ENCODE measurements at regions not wholly inside any gene's neighbourhood (a gene's known extent, or its start where the extent isn't known, plus 50 kb on each side); places are given as distances from the start of the nearest gene placed in this dataset.

DNA sequence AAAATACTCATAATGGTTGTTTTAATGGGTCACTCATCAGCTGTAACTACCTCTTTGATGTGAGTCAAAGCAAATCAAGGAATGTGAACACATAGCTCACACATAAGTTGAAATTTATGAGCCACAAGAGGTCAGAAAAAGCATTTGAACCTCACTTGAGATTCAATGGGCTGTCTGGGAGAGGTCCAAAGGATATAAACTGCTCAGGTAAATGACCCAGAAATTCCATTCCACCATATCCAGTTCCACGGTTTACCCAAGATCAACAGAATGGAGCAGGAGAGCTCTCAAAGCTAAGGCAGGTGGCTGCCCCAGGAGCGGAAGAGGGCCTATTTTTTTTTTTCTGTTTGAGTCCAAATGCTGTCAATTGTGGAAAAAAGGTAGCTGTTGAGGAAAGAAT lies 464.1 kb downstream of the TNS1 start:
- no peak overlapping the region for H3K27ac ChIP-seq
- no peaks in the 10 kb centered on the region for H3K36me3 ChIP-seq
- H3K4me1 ChIP-seq (ENCODE audit: low read depth): no peaks in the 10 kb centered on the region
- no peak overlapping the region for H3K4me3 ChIP-seq
- no peak for DNase-seq (ENCODE audit: low read depth in 1 of 2, low spot score in 1 of 2)
- H3K27me3 ChIP-seq: no peaks in the 10 kb centered on the region
- no peaks in the 10 kb centered on the region for H3K9me3 ChIP-seq (ENCODE audit: low read depth)
- TF ChIP-seq, protein P1, sequence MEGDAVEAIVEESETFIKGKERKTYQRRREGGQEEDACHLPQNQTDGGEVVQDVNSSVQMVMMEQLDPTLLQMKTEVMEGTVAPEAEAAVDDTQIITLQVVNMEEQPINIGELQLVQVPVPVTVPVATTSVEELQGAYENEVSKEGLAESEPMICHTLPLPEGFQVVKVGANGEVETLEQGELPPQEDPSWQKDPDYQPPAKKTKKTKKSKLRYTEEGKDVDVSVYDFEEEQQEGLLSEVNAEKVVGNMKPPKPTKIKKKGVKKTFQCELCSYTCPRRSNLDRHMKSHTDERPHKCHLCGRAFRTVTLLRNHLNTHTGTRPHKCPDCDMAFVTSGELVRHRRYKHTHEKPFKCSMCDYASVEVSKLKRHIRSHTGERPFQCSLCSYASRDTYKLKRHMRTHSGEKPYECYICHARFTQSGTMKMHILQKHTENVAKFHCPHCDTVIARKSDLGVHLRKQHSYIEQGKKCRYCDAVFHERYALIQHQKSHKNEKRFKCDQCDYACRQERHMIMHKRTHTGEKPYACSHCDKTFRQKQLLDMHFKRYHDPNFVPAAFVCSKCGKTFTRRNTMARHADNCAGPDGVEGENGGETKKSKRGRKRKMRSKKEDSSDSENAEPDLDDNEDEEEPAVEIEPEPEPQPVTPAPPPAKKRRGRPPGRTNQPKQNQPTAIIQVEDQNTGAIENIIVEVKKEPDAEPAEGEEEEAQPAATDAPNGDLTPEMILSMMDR (IDR thresholded peaks at IDR 0.05; ENCODE audit: low read depth, low read length): no peak

DNA sequence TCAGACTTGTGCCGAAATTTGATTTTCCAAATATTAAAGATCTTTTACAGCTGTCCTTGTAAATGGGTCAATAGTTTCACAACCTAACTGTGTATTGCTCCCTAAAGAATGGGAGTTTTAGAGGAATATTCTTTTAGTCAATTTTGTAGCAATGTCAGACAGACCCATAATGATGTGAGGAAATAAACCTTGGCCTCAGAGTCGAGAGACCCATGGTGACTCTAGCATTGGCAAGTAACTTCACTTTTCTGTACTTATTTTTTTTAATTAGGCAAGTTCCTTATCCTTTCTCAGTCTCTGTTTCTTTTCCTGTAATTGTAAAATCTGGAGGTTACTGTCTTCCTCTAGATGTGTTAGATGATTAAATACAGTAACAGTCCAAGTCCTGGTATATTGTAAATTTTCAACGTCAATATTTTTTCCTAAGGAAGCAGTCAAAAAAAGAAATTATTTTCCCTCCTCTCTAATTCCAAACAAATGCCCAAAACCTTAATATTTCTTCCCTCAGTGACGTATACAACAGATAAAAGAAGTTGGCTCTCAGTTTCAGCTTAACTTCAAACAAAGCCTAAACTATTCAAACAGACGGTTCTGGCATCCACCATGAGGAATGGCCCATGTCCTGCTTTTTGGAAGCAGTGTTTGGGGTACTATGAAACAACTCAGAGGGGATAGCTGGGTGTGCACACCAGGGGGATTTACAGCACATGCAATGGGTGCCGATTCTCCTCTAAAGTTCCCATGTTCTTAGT lies 466.7 kb downstream of the TNS1 start:
- Histone ChIP-seq H3K4me1 (ENCODE audit: low read depth) (no peaks in the 10 kb centered on the region), H3K4me3 (no peak overlapping the region), H3K27me3 (no peaks in the 10 kb centered on the region), H3K36me3 (no peaks in the 10 kb centered on the region), H3K9me3 (ENCODE audit: low read depth) (no peaks in the 10 kb centered on the region), H3K27ac (no peak overlapping the region)
- TF ChIP-seq, protein P1 (IDR thresholded peaks at IDR 0.05; ENCODE audit: low read depth, low read length): no peak
- DNase-seq (ENCODE audit: low read depth in 1 of 2, low spot score in 1 of 2): no peak

DNA sequence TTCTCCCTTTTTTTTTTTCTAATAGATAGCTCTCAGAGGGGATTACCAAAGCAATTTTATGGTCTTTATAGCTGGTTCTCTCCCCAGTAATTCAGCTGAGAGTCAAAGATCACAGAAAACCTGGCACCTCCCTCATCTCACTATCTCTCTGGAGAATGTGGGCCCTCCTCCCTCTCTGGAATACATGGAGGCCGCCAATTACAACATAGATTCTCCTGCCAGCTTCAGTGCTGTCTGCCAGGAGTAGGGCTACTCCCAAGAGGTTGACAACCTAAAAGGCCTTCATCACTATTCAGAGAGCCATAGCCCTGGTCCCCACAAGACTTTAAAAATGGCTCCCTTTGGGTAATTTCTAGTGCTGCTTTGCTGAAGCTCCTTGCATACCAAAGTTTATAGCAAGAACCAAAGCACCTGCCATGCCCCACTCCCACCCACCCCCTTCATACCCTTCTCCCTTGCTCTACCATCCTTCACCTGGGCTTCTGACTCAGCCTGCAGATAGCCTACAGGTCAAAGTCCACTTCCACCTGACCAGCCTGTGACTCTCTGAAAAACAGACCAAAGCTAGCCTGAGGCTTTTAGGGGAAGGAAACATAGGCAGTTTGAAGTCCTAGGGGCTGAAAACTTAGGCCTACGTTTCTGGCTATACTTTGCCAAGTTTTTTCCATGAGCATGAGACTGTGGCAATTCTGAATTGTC lies 472.3 kb downstream of the TNS1 start:
- H3K27ac ChIP-seq: no peak overlapping the region
- DNase-seq (ENCODE audit: low read depth in 1 of 2, low spot score in 1 of 2): no peak
- no peaks in the 10 kb centered on the region for H3K9me3 ChIP-seq (ENCODE audit: low read depth)
- no peaks in the 10 kb centered on the region for H3K27me3 ChIP-seq
- no peaks in the 10 kb centered on the region for H3K36me3 ChIP-seq
- no peak overlapping the region for H3K4me3 ChIP-seq
- TF ChIP-seq, protein P1 (IDR thresholded peaks at IDR 0.05; ENCODE audit: low read depth, low read length): no peak
- H3K4me1 ChIP-seq (ENCODE audit: low read depth): no peaks in the 10 kb centered on the region

DNA sequence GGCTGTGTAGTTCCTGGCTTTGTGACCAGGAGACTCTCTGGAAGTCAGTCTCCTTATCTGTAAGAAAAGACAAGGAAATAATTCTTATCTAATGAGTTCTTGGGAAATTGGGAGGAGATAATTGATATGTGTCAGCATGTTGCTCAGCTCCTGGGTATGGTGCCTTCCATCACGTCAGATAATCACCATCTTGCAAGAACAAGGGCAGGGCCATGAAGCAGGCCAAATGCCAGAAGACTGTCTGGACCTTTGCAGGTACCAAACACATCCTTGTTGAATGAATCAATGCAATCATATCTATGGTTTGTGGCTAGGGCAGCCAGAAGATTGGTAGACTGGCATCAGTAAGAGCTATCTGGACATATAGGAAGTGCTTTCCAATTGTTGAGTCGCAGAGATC lies 473.5 kb downstream of the TNS1 start:
- H3K27me3 ChIP-seq: peaks cover 3% of the 10 kb centered on the region
- TF ChIP-seq, protein P1 (IDR thresholded peaks at IDR 0.05; ENCODE audit: low read depth, low read length): no peak
- DNase-seq (ENCODE audit: low read depth in 1 of 2, low spot score in 1 of 2): no peak
- H3K9me3 ChIP-seq (ENCODE audit: low read depth): no peaks in the 10 kb centered on the region
- H3K4me1 ChIP-seq (ENCODE audit: low read depth): no peaks in the 10 kb centered on the region
- H3K36me3 ChIP-seq: no peaks in the 10 kb centered on the region
- no peak overlapping the region for H3K4me3 ChIP-seq
- H3K27ac ChIP-seq: no peak overlapping the region

DNA sequence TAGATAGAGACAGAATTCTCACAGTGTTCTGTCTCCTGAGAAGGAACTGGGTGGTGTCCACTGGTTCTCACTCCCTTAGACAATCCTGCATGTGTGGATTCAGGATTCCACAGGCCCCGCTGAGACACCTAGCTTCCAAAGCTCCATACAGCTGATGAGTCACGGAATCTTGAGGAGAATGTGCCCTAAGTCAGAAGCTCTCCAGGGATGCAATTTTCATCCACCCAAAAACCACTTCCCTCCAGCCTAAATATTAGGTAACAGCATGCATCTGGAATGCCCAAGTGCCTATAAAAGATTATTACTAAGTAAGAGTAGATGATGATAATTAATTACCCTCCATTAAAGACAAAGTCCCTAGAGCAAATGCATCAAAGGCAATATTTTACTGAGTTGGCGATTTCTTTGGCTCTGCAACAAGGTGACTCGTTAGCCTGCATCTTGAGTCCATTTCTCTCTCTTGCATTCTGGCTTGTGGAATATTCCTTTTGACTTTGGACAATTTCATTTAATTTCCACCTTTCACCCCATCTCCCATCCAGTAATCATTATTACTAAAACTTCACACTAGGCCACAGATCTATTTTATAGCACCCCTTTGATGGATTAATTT lies 475.1 kb downstream of the TNS1 start:
- Histone ChIP-seq H3K27ac (no peak overlapping the region), H3K4me3 (no peak overlapping the region), H3K9me3 (ENCODE audit: low read depth) (no peaks in the 10 kb centered on the region), H3K36me3 (no peaks in the 10 kb centered on the region), H3K4me1 (ENCODE audit: low read depth) (no peaks in the 10 kb centered on the region), H3K27me3 (peaks cover 3% of the 10 kb centered on the region)
- DNase-seq (ENCODE audit: low read depth in 1 of 2, low spot score in 1 of 2): no peak
- TF ChIP-seq, protein P1 (IDR thresholded peaks at IDR 0.05; ENCODE audit: low read depth, low read length): no peak
